Panc1 (cell line): ENCODE measurements at regions not wholly inside any gene's neighbourhood (a gene's known extent, or its start where the extent isn't known, plus 50 kb on each side); places are given as distances from the start of the nearest gene placed in this dataset.
"Not testable (repeated sequence)": the region's sequence is repeated elsewhere in the genome, so short reads cannot be mapped to it uniquely, and the experiment has no call there.

Experiments used
- ATAC-seq: fragments of 200-7000 bp; cut with Tn5 transposase; 2 replicates; pipeline ENCODE4 v1.9.1; 2020; ENCODE audit warnings: mild to moderate bottlenecking, moderate library complexity
- BruUV-seq: library from RNA; stranded (reverse); fragments of 400-500 nt; replicated peaks from 2 replicates; lab custom pipeline; 2021; lab: Mats Ljungman, UMichigan
- CTCF ChIA-PET: fragments of 300-600 bp; sonication (Branson Sonifier 250); formaldehyde crosslinking; loops from one replicate; lab custom pipeline; 2022; ENCODE audit warnings: antibody characterized with exemption; lab: Charles Lee
- POLR2A ChIA-PET: fragments of 300-600 bp; sonication (Branson Sonifier 250); formaldehyde crosslinking; loops from one replicate; lab custom pipeline; 2022; ENCODE audit warnings: antibody characterized with exemption; lab: Charles Lee
- DNase-seq: peaks from one replicate; pipeline ENCODE4 v3.0.0-alpha.2; 2010; ENCODE audit warnings: low read depth, low spot score
- H3K27ac ChIP-seq: 2 replicates; pipeline ENCODE4 v1.5.1; 2011; ENCODE audit warnings: mild to moderate bottlenecking, low read length, inconsistent platforms
- H3K27me3 ChIP-seq: fragments of 200-500 bp; sonication (Bioruptor generic); 2 replicates; pipeline ENCODE4 v1.6.0; 2014; ENCODE audit warnings: low read length, inconsistent platforms; ENCODE audit not compliant: control insufficient read depth, insufficient read depth
- H3K36me3 ChIP-seq: fragments of 200-500 bp; sonication (Bioruptor generic); 2 replicates; pipeline ENCODE4 v1.5.1; 2014; ENCODE audit warnings: inconsistent platforms, mild to moderate bottlenecking, low read length, moderate library complexity; ENCODE audit not compliant: control insufficient read depth, insufficient read depth
- H3K4me1 ChIP-seq: 2 replicates; pipeline ENCODE4 v1.5.1; 2011; ENCODE audit warnings: inconsistent platforms, mild to moderate bottlenecking, low read length, moderate library complexity; ENCODE audit not compliant: control insufficient read depth, insufficient read depth
- H3K4me3 ChIP-seq, 2 experiments: 2 replicates each; pipeline ENCODE4 v1.5.1; 2011 to 2012; ENCODE audit warnings: low read depth in 2 of 2, low read length in 2 of 2, mild to moderate bottlenecking in 2 of 2, inconsistent platforms in 1 of 2, moderate library complexity in 1 of 2
- H3K9me3 ChIP-seq: fragments of 200-500 bp; sonication (Bioruptor generic); 2 replicates; pipeline ENCODE4 v1.5.1; 2014; ENCODE audit warnings: low read depth, mild to moderate bottlenecking, inconsistent platforms, low read length, moderate library complexity; ENCODE audit not compliant: control insufficient read depth, insufficient read depth
- POLR2AphosphoS5 ChIP-seq: IDR thresholded peaks from 2 replicates; pipeline ENCODE4 v1.6.1; 2012; ENCODE audit warnings: mild to moderate bottlenecking, low read depth, low read length, moderate library complexity
- SIN3A ChIP-seq: IDR thresholded peaks from 2 replicates; pipeline ENCODE4 v1.6.1; 2012; ENCODE audit warnings: low read depth, mild to moderate bottlenecking, low read length, moderate library complexity, borderline replicate concordance; ENCODE audit not compliant: insufficient read depth
- TCF7L2 ChIP-seq: IDR thresholded peaks from 2 replicates; pipeline ENCODE4 v1.6.1; 2011; ENCODE audit warnings: mild to moderate bottlenecking, low read depth, low read length, inconsistent platforms
- in situ Hi-C: cut with HindIII; loops from 2 replicates; pipeline ENCODE4 v1.10.0; 2016; ENCODE audit warnings: low sequenced_read_pairs, low pct_unique_long_range_greater_than_20kb
- intact Hi-C: fragments of 100-400 bp; cut with micrococcal nuclease; formaldehyde crosslinking; loops from one replicate; pipeline ENCODE4 v1.10.0; 2022; ENCODE audit not compliant: unreplicated experiment
- TF ChIP-seq, protein P1 (sequence below), 2 experiments: IDR thresholded peaks; 2 replicates each; pipeline ENCODE4 v1.6.1; 2011 to 2012; ENCODE audit warnings: low read depth in 2 of 2, control low read depth in 1 of 2, low read length in 1 of 2, mild to moderate bottlenecking in 1 of 2, moderate library complexity in 1 of 2; ENCODE audit not compliant: insufficient read depth in 1 of 2
- TF ChIP-seq, protein P2 (sequence below): fragments of 450-650 bp; IDR thresholded peaks from 2 replicates; pipeline ENCODE4 v1.5.1; 2017; ENCODE audit warnings: mild to moderate bottlenecking

DNA sequence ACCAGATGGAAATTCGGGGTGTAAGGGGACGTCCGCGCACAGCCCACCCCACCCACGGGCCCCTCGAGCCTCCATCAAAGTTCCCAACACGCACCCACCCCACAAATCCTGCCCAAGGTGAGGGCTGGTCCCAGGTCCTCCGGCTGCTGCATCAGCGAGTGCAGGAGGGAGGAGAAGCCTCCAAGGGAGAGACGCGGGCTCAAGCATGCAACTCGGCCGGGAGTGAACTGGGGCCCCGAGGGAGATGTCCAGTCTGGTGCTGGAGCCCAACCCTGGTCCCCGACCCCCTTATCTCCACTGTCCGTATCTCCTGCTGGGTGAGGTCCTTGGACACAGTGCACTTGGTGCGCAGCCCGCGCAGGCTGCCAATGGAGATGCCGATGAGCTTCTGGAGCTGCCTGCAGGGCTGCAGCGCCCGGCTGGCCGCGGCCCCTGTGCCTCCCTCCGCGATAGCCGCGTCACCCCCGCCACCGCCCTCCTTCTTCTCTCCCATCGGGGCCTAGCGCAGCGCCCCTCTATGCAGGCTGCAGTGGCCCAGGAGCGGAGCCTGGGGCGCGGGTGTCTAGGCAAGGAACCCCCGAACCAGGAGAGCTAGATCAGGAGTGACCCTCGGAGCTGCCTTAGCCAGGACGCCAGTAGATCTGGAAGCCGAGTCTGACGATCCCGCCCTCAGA is 489.2 kb downstream of the ZNF33B start:
- CTCF ChIA-PET, result no interaction called here
- no peaks in the 10 kb centered on the region for H3K27me3 ChIP-seq
- no peaks in the 10 kb centered on the region for H3K36me3 ChIP-seq
- BruUV-seq, result no TSS peak
- H3K9me3 ChIP-seq, result peaks cover 3% of the 10 kb centered on the region; the same call in 1 of the 2 replicates
- H3K4me1 ChIP-seq, result no peaks in the 10 kb centered on the region
- DNase-seq (no peak), ATAC-seq (no peak)
- POLR2A ChIA-PET, result no interaction called here
- no peak overlapping the region for H3K27ac ChIP-seq
- in situ Hi-C loops, result no loop called here
- intact Hi-C loops, result no loop called here
- no peak overlapping the region for H3K4me3 ChIP-seq
- TF ChIP-seq, protein P1, sequence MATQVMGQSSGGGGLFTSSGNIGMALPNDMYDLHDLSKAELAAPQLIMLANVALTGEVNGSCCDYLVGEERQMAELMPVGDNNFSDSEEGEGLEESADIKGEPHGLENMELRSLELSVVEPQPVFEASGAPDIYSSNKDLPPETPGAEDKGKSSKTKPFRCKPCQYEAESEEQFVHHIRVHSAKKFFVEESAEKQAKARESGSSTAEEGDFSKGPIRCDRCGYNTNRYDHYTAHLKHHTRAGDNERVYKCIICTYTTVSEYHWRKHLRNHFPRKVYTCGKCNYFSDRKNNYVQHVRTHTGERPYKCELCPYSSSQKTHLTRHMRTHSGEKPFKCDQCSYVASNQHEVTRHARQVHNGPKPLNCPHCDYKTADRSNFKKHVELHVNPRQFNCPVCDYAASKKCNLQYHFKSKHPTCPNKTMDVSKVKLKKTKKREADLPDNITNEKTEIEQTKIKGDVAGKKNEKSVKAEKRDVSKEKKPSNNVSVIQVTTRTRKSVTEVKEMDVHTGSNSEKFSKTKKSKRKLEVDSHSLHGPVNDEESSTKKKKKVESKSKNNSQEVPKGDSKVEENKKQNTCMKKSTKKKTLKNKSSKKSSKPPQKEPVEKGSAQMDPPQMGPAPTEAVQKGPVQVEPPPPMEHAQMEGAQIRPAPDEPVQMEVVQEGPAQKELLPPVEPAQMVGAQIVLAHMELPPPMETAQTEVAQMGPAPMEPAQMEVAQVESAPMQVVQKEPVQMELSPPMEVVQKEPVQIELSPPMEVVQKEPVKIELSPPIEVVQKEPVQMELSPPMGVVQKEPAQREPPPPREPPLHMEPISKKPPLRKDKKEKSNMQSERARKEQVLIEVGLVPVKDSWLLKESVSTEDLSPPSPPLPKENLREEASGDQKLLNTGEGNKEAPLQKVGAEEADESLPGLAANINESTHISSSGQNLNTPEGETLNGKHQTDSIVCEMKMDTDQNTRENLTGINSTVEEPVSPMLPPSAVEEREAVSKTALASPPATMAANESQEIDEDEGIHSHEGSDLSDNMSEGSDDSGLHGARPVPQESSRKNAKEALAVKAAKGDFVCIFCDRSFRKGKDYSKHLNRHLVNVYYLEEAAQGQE (IDR thresholded peaks at IDR 0.05; ENCODE audit: insufficient read depth in 1 of 2, low read depth in 2 of 2, low read length in 1 of 2), result no peak
- TF ChIP-seq TCF7L2 (no peak), SIN3A (no peak), POLR2AphosphoS5 (no peak)
- TF ChIP-seq, protein P2, sequence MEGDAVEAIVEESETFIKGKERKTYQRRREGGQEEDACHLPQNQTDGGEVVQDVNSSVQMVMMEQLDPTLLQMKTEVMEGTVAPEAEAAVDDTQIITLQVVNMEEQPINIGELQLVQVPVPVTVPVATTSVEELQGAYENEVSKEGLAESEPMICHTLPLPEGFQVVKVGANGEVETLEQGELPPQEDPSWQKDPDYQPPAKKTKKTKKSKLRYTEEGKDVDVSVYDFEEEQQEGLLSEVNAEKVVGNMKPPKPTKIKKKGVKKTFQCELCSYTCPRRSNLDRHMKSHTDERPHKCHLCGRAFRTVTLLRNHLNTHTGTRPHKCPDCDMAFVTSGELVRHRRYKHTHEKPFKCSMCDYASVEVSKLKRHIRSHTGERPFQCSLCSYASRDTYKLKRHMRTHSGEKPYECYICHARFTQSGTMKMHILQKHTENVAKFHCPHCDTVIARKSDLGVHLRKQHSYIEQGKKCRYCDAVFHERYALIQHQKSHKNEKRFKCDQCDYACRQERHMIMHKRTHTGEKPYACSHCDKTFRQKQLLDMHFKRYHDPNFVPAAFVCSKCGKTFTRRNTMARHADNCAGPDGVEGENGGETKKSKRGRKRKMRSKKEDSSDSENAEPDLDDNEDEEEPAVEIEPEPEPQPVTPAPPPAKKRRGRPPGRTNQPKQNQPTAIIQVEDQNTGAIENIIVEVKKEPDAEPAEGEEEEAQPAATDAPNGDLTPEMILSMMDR, result no peak

DNA sequence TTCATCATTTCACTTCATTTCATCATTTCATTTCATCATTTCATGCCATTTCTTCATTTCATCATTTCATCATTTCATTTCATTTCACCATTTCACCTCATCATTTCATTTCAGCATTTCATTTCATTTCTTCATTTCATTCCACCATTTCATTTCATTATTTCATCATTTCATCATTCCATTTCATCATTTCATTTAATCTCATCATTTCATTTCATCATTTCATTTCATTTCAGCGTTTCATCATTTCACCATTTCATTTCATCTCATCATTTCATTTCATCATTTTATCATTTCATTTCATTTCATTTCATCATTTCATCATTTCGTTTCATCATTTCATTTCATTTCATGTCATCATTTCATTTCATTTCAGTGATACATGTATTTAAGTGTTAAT is 492.2 kb downstream of the ZNF33B start:
- BruUV-seq, H3K27me3 ChIP-seq, H3K36me3 ChIP-seq, H3K4me3 ChIP-seq, H3K9me3 ChIP-seq, DNase-seq, CTCF ChIA-PET, H3K4me1 ChIP-seq, ATAC-seq, POLR2A ChIA-PET, H3K27ac ChIP-seq, in situ Hi-C loops, intact Hi-C loops: not testable (repeated sequence)

DNA sequence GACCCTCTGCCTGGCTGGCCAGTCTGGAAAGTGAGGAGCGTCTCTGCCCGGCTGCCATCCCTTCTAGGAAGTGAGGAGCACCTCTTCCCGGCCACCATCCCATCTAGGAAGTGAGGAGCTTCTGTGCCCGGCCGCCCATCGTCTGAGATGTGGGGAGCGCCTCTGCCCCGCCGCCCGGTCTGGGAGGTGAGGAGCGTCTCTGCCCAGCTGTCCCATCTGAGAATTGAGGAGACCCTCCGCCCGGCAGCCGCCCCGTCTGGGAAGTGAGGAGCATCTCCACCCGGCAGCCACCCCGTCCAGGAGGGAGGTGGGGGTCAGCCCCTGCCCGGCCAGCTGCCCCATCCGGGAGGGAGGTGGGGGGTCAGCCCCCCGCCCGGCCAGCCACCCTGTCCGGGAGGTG is 500.3 kb downstream of the ZNF33B start:
- not testable (repeated sequence) for ATAC-seq

More for the DNA sequence above, 500.3 kb downstream of the ZNF33B start:
- intact Hi-C loops, H3K36me3 ChIP-seq, BruUV-seq, DNase-seq, H3K27me3 ChIP-seq, CTCF ChIA-PET, POLR2A ChIA-PET, H3K9me3 ChIP-seq, H3K4me3 ChIP-seq, H3K4me1 ChIP-seq, in situ Hi-C loops, H3K27ac ChIP-seq: not testable (repeated sequence)
